GM23338 (cell line): ENCODE measurements at regions not wholly inside any gene's neighbourhood (a gene's known extent, or its start where the extent isn't known, plus 50 kb on each side); places are given as distances from the start of the nearest gene placed in this dataset.
A peak's percentile ranks its signal among the peaks of the same experiment; 100 is the strongest.

Source experiments
- ATAC-seq: fragments of 200-7000 bp; cut with Tn5 transposase; 3 replicates; pipeline ENCODE4 v1.9.1; 2020
- DNase-seq: peaks from one replicate; pipeline ENCODE4 v3.0.0-alpha.2; 2015; ENCODE audit warnings: low spot score
- H2AFZ ChIP-seq: fragments of 200-600 bp; sonication (generic); 2 replicates; pipeline ENCODE4 v1.8.0; 2016; ENCODE audit warnings: antibody characterized with exemption, mild to moderate bottlenecking, moderate library complexity
- H3F3A ChIP-seq: fragments of 200-600 bp; sonication (generic); replicated peaks from 2 replicates; pipeline ENCODE4 v1.8.0; 2017; ENCODE audit warnings: antibody characterized with exemption, mixed run types, low read depth
- H3K27ac ChIP-seq: fragments of 200-600 bp; sonication (generic); 2 replicates; pipeline ENCODE4 v1.6.1; 2016; ENCODE audit warnings: low read depth
- H3K27me3 ChIP-seq: fragments of 200-600 bp; sonication (generic); 2 replicates; pipeline ENCODE4 v1.8.0; 2016; ENCODE audit warnings: mild to moderate bottlenecking, mixed run types, moderate library complexity; ENCODE audit not compliant: insufficient read depth
- H3K36me3 ChIP-seq: fragments of 200-600 bp; sonication (generic); 2 replicates; pipeline ENCODE4 v1.8.0; 2016; ENCODE audit warnings: mild to moderate bottlenecking; ENCODE audit not compliant: insufficient read depth
- H3K4me1 ChIP-seq: fragments of 200-600 bp; sonication (generic); 2 replicates; pipeline ENCODE4 v1.8.0; 2016; ENCODE audit warnings: mild to moderate bottlenecking, moderate library complexity; ENCODE audit not compliant: insufficient read depth
- H3K4me2 ChIP-seq: fragments of 200-600 bp; sonication (generic); 2 replicates; pipeline ENCODE4 v1.7.1; 2017; ENCODE audit warnings: mixed run types
- H3K4me3 ChIP-seq: fragments of 200-600 bp; sonication (generic); 2 replicates; pipeline ENCODE4 v1.6.1; 2016; ENCODE audit warnings: mixed run types
- H3K79me2 ChIP-seq: fragments of 200-600 bp; sonication (generic); replicated peaks from 2 replicates; pipeline ENCODE4 v1.8.0; 2017; ENCODE audit warnings: mild to moderate bottlenecking; ENCODE audit not compliant: insufficient read depth
- H3K9me2 ChIP-seq: fragments of 200-600 bp; sonication (generic); 2 replicates; pipeline ENCODE4 v1.8.0; 2017; ENCODE audit not compliant: insufficient read depth
- H4K20me1 ChIP-seq: fragments of 200-600 bp; sonication (generic); replicated peaks from 2 replicates; pipeline ENCODE4 v1.8.0; 2017; ENCODE audit warnings: mild to moderate bottlenecking; ENCODE audit not compliant: insufficient read depth
- H3K27ac Mint-ChIP-seq: 2 replicates; pipeline ENCODE4 v1.8.0; 2020; ENCODE audit warnings: inconsistent platforms, mild to moderate bottlenecking, moderate library complexity, mixed read lengths
- H3K27me3 Mint-ChIP-seq: 3 replicates; pipeline ENCODE4 v1.8.0; 2022; ENCODE audit warnings: low read depth, mild to moderate bottlenecking, moderate library complexity, mixed read lengths, inconsistent platforms; ENCODE audit not compliant: insufficient read depth, poor library complexity
- H3K36me3 Mint-ChIP-seq: 3 replicates; pipeline ENCODE4 v1.8.0; 2021; ENCODE audit warnings: low read depth, mild to moderate bottlenecking, inconsistent platforms, moderate library complexity, mixed read lengths
- H3K4me1 Mint-ChIP-seq: 3 replicates; pipeline ENCODE4 v1.8.0; 2020; ENCODE audit warnings: mild to moderate bottlenecking, inconsistent platforms, mixed read lengths
- H3K4me3 Mint-ChIP-seq: 3 replicates; pipeline ENCODE4 v1.8.0; 2021; ENCODE audit warnings: moderate library complexity, mild to moderate bottlenecking, inconsistent platforms, mixed read lengths
- H3K9me3 Mint-ChIP-seq: 3 replicates; pipeline ENCODE4 v1.8.0; 2020; ENCODE audit warnings: moderate library complexity, mild to moderate bottlenecking, inconsistent platforms, mixed read lengths
- ETS1 ChIP-seq: IDR thresholded peaks from 2 replicates; pipeline ENCODE4 v1.6.1; 2016; ENCODE audit warnings: antibody characterized with exemption
- EZH2 ChIP-seq: fragments of 200-600 bp; sonication (generic); IDR thresholded peaks from one replicate; pipeline ENCODE4 v1.8.0; 2017; ENCODE audit warnings: antibody characterized with exemption, mild to moderate bottlenecking, low read depth; ENCODE audit not compliant: unreplicated experiment
- EZH2phosphoT487 ChIP-seq: fragments of 200-600 bp; sonication (generic); IDR thresholded peaks from one replicate; pipeline ENCODE4 v1.8.1; 2018; ENCODE audit warnings: antibody characterized with exemption; ENCODE audit not compliant: unreplicated experiment
- JUNB ChIP-seq: IDR thresholded peaks from one replicate; pipeline ENCODE4 v1.6.1; 2016; ENCODE audit warnings: antibody characterized with exemption; ENCODE audit not compliant: unreplicated experiment
- NANOG ChIP-seq: IDR thresholded peaks from 2 replicates; pipeline ENCODE4 v1.6.1; 2016; ENCODE audit warnings: antibody characterized with exemption, borderline replicate concordance
- POLR2AphosphoS5 ChIP-seq: IDR thresholded peaks from 2 replicates; pipeline ENCODE4 v1.6.1; 2016; ENCODE audit warnings: antibody characterized with exemption, low read depth
- STAT1 ChIP-seq: IDR thresholded peaks from one replicate; pipeline ENCODE4 v1.6.1; 2016; ENCODE audit warnings: antibody characterized with exemption; ENCODE audit not compliant: unreplicated experiment
- ZNF114 ChIP-seq: fragments of 250-450 bp; sonication (Bioruptor Pico); IDR thresholded peaks from 2 replicates; pipeline ENCODE4 v1.5.0; 2020; ENCODE audit warnings: mild to moderate bottlenecking, moderate library complexity
- ZNF331 ChIP-seq: fragments of 250-450 bp; sonication (Bioruptor Pico); IDR thresholded peaks from 2 replicates; pipeline ENCODE4 v1.5.0; 2020; ENCODE audit warnings: low read depth, mild to moderate bottlenecking, moderate library complexity
- TF ChIP-seq, protein P1 (sequence below), 2 experiments: fragments of 200-600 bp in 1 of 2; sonication (generic) in 1 of 2; conservative IDR thresholded peaks; 2 replicates each; pipeline versions ENCODE4 v1.5.1 to v1.6.1; 2016 to 2017; ENCODE audit warnings: antibody characterized with exemption in 2 of 2, low read depth in 2 of 2, mild to moderate bottlenecking in 2 of 2, moderate library complexity in 1 of 2

GRCh38 chr11:106305458-106305857, 228.0 kb downstream of the AASDHPPT start:
- no peak for ATAC-seq
- H3K27ac ChIP-seq = no peak overlapping the region

DNA sequence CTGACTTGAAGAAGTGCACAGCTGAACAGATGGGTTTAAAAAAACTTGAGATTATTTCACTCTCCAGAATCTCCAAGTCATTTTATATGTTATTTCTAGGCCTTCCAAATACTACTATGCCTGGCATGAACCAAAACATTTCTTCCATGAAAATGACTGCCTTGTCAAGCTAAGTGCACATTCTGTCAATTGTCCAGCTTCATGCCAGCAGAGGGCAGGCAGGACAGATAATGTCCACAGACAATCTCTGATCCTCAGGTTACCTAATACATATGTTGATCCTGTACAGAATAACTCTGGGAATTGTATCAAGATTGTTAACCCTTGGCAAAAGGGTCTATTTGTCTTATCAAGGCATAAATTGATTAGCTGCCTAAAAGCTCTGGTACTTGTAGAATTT, 229.5 kb downstream of the AASDHPPT start:
- H3K27me3 Mint-ChIP-seq = peaks cover 7% of the 10 kb centered on the region

More at GRCh38 chr11:106305458-106305857, 228.0 kb downstream of the AASDHPPT start:
- Histone ChIP-seq H3K79me2 (no peaks in the 10 kb centered on the region), H3K4me1 (no peaks in the 10 kb centered on the region), H3K27me3 (no peaks in the 10 kb centered on the region), H3F3A (no peaks in the 10 kb centered on the region), H4K20me1 (no peaks in the 10 kb centered on the region), H3K4me3 (no peak overlapping the region), H3K4me2 (no peak overlapping the region), H3K36me3 (no peaks in the 10 kb centered on the region), H3K9me2 (peaks cover 6% of the 10 kb centered on the region; the same call in 1 of the 2 replicates), H2AFZ (no peak overlapping the region)
- Mint-ChIP-seq H3K4me1 (no peaks in the 10 kb centered on the region), H3K27ac (no peak overlapping the region), H3K4me3 (no peak overlapping the region), H3K36me3 (peaks cover 13% of the 10 kb centered on the region), H3K9me3 (peaks cover 38% of the 10 kb centered on the region), H3K27me3 (peaks cover 7% of the 10 kb centered on the region)
- TF ChIP-seq POLR2AphosphoS5 = no peak
- no peak for TF ChIP-seq EZH2
- no peak for TF ChIP-seq JUNB
- no peak for TF ChIP-seq NANOG
- TF ChIP-seq, protein P1, sequence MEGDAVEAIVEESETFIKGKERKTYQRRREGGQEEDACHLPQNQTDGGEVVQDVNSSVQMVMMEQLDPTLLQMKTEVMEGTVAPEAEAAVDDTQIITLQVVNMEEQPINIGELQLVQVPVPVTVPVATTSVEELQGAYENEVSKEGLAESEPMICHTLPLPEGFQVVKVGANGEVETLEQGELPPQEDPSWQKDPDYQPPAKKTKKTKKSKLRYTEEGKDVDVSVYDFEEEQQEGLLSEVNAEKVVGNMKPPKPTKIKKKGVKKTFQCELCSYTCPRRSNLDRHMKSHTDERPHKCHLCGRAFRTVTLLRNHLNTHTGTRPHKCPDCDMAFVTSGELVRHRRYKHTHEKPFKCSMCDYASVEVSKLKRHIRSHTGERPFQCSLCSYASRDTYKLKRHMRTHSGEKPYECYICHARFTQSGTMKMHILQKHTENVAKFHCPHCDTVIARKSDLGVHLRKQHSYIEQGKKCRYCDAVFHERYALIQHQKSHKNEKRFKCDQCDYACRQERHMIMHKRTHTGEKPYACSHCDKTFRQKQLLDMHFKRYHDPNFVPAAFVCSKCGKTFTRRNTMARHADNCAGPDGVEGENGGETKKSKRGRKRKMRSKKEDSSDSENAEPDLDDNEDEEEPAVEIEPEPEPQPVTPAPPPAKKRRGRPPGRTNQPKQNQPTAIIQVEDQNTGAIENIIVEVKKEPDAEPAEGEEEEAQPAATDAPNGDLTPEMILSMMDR (conservative IDR thresholded peaks at IDR 0.05; ENCODE audit: low read depth in 2 of 2) = no peak
- no peak for TF ChIP-seq EZH2phosphoT487
- no peak for TF ChIP-seq ZNF331 (CRISPR knock-in tag)
- no peak for TF ChIP-seq STAT1
- TF ChIP-seq ETS1 = no peak
- no peak for TF ChIP-seq ZNF114 (CRISPR knock-in tag)
- no peak for DNase-seq

More for the DNA sequence above, 229.5 kb downstream of the AASDHPPT start:
- no peak overlapping the region for H3K27ac ChIP-seq
- no peak overlapping the region for H3K4me3 Mint-ChIP-seq
- no peaks in the 10 kb centered on the region for H3K27me3 ChIP-seq
- H3K36me3 Mint-ChIP-seq = peaks cover 13% of the 10 kb centered on the region
- no peaks in the 10 kb centered on the region for H3K36me3 ChIP-seq
- no peak overlapping the region for H3K4me2 ChIP-seq
- DNase-seq = no peak
- TF ChIP-seq, protein P1 (conservative IDR thresholded peaks at IDR 0.05; ENCODE audit: low read depth in 2 of 2) = peak in 1 of 2 experiments; percentile 25; a peak in 2 of 4 replicates
- no peak for TF ChIP-seq EZH2phosphoT487
- H2AFZ ChIP-seq = no peak overlapping the region
- no peak overlapping the region for H3K4me3 ChIP-seq
- no peaks in the 10 kb centered on the region for H3K79me2 ChIP-seq
- no peaks in the 10 kb centered on the region for H4K20me1 ChIP-seq
- ATAC-seq = no peak
- H3K9me2 ChIP-seq = peaks cover 6% of the 10 kb centered on the region; the same call in 1 of the 2 replicates
- H3K4me1 ChIP-seq = no peaks in the 10 kb centered on the region
- H3K27ac Mint-ChIP-seq = no peak overlapping the region
- no peaks in the 10 kb centered on the region for H3K4me1 Mint-ChIP-seq
- H3F3A ChIP-seq = no peaks in the 10 kb centered on the region
- peaks cover 33% of the 10 kb centered on the region for H3K9me3 Mint-ChIP-seq
